Activated CD8-positive, alpha-beta memory T cell treated with anti-CD3 and anti-CD28 coated beads, Interleukin-2, amount 50 U/mL, for 48 hours (primary cell): ENCODE measurements at regions not wholly inside any gene's neighbourhood (a gene's known extent, or its start where the extent isn't known, plus 50 kb on each side); places are given as distances from the start of the nearest gene placed in this dataset.
"Not testable (repeated sequence)": the region's sequence is repeated elsewhere in the genome, so short reads cannot be mapped to it uniquely, and the experiment has no call there.

ENCODE experiments used
- DNase-seq: peaks from one replicate; pipeline ENCODE4 v3.0.0-alpha.2; 2020

DNA sequence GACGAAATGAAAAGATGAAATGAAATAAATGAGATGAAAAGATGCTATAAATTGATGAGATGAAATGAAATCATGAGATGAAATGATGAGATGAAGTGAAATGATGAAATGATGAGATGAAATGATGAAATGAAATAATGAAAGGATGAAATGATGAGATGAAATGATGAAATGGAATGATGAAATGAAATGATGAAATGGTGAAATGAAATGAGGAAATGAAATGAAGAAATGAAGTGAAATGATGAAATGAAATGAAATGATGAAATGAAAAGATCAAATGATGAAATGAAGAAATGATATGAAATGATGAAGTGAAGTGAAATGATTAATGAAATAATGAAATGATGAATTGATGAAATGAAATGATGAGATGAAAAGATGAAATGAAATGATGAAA is 138.5 kb upstream of the ERV3-1 start:
- DNase-seq = not testable (repeated sequence)

DNA sequence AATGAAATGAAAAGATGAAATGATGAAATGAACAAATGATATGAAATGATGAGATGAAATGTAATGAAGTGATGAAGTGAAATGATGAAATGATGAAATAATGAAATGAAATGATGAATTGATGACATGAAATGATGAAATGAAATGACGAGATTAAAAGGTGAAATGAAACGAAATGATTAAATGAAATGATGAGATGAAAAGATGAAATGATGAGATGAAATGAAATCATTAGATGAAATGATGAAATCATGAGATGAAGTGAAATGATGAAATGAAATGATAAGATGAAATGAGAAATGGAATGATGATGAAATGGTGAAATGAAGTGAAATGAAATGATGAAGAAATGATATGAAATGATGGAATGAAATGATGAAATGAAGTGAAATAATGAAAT is 138.1 kb upstream of the ERV3-1 start:
- DNase-seq = not testable (repeated sequence)

DNA sequence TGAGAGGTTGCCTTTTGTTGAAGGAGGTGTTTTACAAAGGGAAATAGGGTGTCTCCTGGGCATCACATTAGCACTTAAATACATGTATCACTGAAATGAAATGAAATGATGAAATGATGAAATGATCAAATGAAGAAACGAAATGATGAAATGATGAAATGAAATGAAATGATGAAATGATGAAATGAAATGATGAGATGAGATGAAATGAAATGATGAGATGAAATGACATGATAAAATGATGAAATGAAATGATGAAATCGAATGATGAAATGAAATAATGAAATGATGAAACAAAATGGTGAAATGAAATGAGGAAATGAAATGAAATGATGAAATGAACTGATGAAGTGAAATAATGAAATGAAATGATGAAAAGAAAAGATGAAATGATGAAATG is 137.6 kb upstream of the ERV3-1 start:
- DNase-seq = not testable (repeated sequence)

DNA sequence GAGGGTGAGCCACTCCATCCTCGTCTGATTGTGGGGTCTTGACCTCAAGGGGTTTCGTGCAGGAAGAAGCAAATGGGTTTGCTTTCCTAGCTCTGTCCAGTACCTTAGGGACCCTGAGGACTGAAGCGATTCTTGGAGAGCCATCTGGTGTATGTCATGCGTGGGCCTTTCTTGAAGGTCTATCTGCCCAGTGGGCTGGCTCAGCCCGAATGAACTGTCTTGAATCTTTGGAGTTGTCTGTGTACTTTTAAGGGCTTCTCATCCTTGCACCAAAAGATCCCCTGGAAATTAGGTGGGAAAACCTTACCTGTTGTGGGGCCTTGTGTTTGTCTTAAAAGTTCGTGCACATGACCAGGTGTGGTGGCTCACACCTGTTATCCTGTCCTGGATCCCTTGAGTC is 135.4 kb upstream of the ERV3-1 start:
- not testable (repeated sequence) for DNase-seq

DNA sequence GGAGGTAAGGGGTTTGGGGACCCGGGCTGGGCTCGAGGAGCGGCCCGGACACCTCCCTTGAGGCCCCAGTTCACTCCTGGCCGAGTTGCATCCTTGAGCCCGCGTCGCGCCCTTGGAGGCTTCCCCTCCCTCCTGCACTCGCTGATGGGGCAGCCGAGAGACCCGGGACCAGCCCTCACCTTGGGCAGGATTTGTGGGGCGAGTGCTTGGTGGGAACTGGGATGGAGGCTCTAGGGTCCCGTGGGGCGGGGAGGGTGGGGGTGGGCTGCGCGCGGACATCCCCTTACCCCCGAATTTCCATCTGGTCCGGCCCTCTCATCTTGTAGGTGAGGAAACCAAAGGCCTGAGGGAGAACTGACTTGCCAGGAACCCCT is 134.9 kb upstream of the ERV3-1 start:
- DNase-seq = not testable (repeated sequence)

DNA sequence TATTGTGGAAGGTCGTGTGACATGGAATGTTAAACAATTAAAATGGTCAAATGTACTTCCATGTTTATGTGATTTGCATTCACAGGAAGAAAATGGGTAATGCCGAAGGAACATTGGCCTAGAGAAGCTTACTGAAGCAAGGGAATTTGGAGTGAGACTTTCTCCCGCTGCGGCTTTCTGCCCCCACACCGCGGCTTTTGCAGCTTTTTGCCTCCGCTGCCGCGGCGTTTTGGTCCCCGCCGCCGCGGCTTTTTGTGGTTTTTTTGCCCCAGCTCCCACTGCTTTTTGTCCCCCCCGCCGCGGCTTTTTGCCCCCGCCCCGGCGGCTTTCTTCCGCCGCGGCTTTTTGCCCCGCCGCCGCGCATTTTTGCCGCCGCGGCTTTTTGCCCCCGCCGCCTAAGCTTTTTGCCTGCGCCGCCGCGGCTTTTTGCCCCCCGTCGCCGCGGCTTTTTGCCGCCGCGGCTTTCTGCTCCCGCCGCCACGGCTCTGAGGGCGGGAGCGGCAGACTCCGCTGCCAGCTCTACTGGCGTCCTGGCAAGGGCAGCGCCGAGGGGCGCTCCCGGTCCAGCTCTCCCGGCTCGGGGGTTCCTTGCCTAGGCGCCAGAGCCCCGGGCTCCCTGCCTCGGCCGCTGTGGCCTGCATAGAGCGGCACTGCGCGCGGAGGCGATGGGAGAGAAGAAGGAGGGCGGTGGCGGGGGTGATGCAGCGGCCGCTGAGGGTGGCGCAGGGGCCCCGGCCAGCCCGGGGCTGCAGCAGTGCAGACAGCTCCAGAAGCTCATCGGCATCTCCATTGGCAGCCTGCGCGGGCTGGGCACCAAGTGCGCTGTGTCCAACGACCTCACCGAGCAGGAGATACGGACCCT is 134.3 kb upstream of the ERV3-1 start:
- not testable (repeated sequence) for DNase-seq

DNA sequence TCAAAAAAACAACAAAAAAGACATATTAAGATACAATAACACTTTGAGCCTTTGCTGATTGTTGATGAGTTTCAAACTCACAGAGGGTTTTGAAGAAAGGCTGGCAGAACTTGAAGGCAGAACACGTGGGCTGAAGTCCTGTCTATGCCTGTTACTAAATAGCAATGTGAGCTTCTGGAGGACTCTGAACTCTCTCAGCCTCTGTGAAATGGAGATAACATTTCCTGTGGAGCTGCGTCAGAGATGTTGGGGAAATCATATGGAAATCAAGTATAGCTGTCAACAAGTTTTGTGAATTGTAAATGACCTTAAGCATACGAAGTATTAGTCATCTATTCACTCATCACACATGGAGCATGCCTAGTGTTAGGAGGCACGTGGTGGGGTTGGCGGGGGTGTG is 130.4 kb upstream of the ERV3-1 start:
- DNase-seq = not testable (repeated sequence)

DNA sequence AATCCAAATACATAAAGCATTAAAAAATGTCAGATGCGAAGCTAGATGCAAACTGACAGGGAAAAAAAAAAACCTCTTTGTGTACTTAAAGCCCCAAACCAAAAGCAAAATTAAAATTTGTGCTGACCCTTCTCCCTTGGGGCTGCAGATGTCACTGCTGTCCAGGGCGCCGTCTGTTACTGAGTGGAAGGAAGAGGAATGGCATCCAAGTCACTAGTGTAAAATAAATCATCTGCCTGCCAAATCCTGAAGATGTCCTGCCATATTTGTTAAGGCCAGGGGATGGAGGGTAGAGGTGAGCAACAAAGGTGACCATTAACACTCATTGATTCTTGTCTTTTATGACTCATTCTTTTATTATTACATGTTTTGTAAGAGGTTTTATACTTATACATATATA is 126.6 kb upstream of the ERV3-1 start:
- not testable (repeated sequence) for DNase-seq

DNA sequence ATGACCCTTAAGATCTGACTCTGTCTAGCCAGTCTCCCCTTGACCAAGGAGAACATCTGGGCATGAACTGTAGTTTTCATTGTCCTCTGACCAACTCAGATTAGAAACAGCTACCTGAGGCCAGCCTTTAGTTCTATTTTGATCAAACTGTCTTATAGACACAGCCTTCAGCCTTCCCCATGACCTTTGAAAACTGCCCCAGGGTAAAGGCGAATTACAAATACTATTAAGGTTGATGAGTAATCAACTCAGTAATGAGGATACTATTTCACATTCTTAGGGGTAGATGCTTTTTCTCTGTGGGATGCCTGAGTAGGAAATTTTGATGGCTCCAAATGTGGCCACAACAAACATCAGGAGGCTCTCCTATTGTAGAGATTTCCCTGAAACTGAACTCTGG is 125.8 kb upstream of the ERV3-1 start:
- DNase-seq = not testable (repeated sequence)

DNA sequence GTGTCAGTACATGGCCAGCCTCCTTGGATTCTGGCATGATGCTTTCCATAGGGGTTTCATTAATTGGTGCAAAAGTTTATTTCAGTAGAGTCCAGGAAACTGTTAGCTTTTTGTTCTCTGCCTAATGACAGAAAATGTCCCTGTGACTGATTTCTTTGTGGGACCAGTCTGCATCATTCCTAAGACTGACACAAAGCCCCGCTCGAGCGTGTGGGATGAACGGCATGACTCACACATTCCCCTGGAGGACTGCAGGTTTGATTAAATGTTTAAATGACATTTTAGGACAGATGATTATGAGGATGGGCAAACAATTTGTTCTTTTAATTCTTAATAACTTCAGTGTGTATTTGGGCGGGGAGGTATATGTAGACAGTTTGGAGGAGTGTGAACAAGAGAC is 120.9 kb upstream of the ERV3-1 start:
- not testable (repeated sequence) for DNase-seq

DNA sequence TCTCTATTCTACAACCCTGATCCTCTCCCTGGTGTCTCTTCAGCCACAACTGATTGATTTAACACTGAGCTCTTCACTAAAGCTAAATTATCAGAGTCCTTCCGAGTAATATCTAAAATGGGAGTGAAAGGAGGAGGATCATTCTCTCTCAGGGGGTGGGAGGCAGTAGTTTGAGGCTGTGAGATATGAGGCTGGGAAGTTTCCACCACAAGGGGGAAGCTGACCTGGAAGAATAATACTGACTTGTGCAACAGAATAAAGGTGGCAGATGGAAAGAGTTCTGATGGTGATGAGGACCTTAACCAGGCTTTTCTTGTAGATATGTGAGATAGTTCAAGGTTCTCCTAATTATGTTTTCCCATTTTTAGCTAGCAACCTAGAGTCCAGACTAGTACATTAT is 118.1 kb upstream of the ERV3-1 start:
- DNase-seq = not testable (repeated sequence)

DNA sequence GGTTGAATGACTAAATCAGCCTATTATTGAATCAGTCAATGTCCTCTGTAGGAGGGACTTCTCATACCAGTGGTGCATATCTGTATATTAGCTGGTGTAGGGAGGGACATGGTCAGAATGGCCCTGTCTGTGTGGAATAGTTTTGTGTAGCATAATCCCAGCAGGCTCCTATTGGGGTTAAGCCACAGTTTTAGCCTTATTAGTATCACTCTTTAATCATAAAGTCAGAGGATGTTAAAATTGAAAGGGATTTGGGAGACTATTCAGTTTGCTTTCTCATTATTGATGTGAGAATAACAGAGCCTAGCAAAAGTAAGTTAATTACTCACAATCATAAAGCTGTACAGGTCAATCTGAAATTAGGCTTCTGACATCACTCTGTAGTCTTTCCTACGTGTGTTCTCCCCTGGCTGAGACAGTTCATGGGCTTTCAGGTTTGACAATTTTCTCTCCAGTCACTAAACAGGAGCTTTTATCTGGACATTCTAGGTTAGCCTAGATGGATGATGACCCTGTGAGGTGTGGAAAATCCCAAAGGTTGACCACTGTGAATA is 99.2 kb upstream of the ERV3-1 start:
- DNase-seq = not testable (repeated sequence)

DNA sequence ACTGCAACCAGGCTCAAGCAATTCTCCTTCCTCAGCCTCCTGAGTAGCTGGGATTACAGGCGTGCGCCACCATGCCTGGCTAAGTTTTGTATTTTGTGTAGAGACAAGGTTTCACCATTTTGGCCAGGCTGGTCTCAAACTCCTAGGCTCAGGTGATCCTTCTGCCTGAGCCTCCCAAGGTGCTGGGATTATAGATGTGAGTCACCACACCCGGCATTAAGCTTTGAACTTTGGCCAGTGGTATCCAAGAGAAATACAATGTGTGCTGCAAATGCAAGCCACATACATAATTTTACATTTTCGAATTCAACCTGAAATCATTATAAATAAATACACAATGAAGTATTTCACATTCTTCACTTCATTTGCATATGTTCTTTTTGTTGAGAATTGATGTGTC is 94.0 kb upstream of the ERV3-1 start:
- not testable (repeated sequence) for DNase-seq

DNA sequence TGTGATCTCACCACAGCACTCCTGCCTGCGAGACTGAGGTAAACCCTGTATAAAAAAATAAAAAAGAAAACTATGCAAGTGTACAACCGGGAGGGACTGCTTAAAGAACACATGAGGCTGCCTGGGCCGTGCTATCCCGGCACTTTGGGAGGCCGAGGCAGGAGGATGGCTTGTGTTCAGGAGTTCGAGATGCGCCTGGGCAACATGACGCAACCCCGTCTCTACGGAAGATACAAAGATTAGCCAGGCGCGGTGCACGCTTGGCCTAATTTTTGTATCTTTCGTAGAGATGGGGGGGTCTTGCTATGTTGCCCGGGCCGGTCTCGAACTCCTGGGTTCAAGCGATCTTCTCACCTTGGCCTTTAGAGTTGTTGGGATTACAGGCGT is 75.2 kb upstream of the ERV3-1 start:
- not testable (repeated sequence) for DNase-seq

DNA sequence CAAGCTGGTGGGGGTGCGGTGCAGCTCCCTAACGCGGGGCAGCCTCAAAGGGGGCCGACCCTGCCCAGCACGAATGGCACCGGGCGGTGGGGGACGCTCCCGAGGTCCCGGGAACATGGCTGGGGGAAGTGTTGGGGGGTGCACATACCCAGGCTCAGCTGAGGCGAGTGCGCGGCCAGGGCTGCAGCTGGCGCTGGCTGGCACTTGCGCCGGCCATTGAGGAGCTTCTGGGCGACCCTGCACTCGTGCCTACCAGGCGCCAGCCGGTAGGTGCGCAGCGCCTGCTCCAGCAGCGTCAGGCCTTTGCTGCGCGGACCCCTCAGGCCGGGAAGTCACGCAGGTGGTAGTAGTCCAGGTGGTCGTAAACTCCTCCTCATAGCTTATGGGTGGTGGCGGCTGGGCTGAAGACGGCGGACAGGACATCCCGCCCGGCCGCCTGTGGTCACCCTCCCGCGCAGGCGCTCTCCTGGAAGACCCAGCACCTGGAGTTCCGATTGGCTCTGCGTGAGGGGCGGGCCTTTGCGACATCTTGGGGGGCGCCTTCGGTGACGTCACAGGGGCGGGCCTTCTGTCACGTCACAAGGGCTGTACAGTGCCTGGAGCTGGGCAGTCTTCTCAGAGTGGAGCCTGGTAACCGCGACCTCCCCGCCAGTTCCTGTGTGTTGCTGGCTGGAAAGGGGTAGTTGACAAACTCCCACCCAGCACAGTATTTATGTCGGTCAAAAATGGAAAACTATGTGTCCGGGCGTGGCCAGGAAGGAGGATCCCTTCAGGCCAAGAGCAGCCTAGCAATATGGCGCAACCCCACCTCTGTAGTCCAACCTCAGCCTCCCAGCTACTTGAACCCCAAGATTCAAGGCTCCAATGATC is 74.5 kb upstream of the ERV3-1 start:
- peak; percentile 91 for DNase-seq

DNA sequence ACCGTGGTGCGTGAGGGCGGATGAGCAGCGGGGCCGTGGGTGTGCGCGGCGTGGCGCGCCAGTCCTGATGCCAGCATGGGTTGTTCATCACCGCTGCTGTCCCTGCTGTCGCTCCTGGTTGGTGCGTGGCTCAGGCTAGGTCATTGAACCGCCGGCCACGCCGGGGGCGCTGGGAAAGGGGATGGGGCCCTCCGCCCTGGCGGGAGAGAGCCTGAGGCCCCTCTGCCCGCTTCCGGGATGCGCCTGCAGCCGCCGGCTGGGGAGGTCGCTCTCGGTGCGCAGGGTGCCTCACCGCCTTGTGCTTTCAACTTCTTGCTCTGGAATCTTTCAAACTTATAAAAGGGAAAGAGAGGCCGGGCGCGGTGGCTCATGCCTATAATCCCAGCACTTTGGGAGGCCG is 68.5 kb upstream of the ERV3-1 start:
- not testable (repeated sequence) for DNase-seq

DNA sequence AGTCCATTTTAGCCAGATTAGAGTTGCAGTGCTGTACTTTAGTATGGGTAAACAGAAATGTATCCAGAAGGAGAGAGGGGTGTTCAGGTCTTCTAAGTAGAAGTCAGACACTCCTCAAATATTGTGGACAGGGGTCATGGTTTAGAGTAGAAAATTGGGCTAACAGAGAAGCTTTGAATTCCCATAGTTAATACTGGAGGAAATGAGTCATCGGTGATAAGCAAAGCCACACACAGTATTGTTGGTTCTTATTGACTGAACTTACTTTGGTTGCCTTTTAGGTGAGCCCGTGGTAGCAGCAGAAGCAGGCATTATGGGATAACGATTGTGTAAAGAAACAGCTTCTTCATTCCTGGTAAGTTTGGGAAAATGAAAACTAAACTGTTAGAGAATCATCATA is 66.7 kb upstream of the ERV3-1 start:
- not testable (repeated sequence) for DNase-seq

DNA sequence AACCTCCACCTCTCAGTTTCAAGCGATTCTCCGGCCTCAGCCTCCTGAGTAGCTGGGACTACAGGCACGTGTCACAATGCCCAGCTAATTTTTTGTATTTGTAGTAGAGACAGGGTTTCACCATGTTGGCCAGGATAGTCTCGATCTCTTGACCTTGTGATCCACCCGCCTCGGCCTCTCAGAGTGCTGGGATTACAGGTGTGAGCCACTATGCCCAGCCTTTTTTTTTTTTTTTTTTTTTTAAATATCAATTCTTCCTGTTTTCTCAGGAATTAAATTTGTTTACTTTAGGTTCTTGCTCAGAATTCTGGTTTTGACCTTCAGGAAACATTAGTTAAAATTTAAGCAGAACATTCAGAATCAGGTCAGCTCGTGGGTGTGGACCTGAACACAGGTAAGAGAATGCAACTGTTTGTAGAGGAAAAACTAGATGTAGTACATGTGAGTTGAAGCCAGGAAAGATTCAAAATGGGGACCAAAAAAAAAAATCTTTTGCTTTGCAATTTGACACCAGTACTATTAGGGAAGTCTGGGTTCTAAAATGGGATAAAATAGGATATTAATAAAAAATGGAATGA is 65.5 kb upstream of the ERV3-1 start:
- not testable (repeated sequence) for DNase-seq

DNA sequence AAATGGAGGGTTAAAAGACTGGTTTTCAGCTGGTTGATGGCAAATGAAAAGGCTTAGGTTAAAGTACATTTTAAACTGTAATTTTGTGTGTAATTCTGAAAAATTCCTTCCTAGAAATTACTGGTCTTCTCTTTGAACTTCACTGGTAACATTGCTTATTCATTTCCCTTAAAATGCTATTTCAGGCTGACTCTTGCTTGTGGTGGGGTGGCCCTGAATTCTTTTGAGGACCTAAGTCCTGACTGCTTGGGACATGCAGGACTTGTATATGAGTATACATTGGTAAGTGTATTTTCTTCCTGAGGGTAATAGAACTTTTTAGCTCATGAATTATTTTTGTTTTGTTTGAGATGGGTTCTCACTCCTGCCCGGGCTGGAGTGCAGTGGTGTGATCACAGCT is 63.0 kb upstream of the ERV3-1 start:
- not testable (repeated sequence) for DNase-seq

DNA sequence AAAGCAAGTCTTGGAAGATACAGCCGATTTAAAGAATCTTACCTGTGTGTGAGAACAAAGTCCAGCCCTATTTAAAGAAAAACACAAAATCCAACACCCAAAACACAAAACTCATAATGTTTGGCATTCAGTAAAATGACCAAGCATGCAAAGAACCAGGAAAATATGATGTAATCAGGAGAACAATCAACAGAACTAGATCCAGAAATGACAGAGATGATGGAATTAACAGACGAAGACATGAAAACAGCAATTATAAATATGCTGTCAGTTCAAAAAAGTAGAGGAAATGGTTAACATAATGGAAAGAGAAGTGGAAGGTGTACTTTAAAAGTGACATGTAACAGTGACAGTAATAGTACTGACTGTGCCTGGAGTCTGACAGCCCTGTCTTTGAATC is 56.1 kb upstream of the ERV3-1 start:
- DNase-seq = not testable (repeated sequence)

DNA sequence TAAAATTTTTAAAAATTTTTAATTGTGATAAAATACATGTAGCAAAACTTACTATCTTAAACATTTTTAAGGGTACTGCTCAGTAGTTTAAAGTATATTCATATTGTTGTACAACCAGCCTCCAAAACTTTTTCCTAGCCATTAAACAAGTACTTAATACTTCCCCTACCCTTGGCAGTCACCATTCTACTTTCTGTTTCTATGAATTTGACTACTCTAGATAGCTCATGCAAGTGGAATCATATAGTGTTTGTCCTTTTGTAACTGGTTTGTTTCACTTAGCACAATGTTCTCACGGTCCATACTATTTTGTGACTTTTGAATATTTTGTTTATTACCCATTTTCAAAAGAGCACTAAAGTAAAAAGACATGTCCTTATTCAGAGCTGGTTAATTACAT is 52.8 kb upstream of the ERV3-1 start:
- DNase-seq = not testable (repeated sequence)
